Activated CD8-positive, alpha-beta memory T cell treated with anti-CD3 and anti-CD28 coated beads, Interleukin-2, amount 50 U/mL, for 24 hours (primary cell): ENCODE measurements at regions not wholly inside any gene's neighbourhood (a gene's known extent, or its start where the extent isn't known, plus 50 kb on each side); places are given as distances from the start of the nearest gene placed in this dataset.

Experiments used
- DNase-seq: peaks from one replicate; pipeline ENCODE4 v3.0.0-alpha.2; 2020; ENCODE audit errors: extremely low read depth

GRCh38 chr4:108527723-108528122 is 92.7 kb upstream of the RPL34 start:
- DNase-seq, result no peak

GRCh38 chr4:108520807-108521206 is 99.6 kb upstream of the RPL34 start:
- DNase-seq, result no peak

GRCh38 chr4:108519911-108520601 is 100.3 kb upstream of the RPL34 start:
- DNase-seq, result no peak

GRCh38 chr4:108519208-108519833 is 101.1 kb upstream of the RPL34 start:
- no peak for DNase-seq

GRCh38 chr4:108512615-108513505 is 107.5 kb upstream of the RPL34 start:
- DNase-seq, result no peak

- DNase-seq, result no peak
These were observed 108.8 kb upstream of the RPL34 start for GRCh38 chr4:108511618-108512017.

- no peak for DNase-seq
These were observed 118.0 kb upstream of the RPL34 start for GRCh38 chr4:108502356-108502755.

GRCh38 chr4:108498925-108499324 is 121.5 kb upstream of the RPL34 start:
- no peak for DNase-seq

GRCh38 chr4:108493596-108493931 is 126.8 kb upstream of the RPL34 start:
- no peak for DNase-seq

GRCh38 chr4:108492816-108493595 is 127.4 kb upstream of the RPL34 start:
- DNase-seq, result no peak

- no peak for DNase-seq
These were observed 131.5 kb upstream of the RPL34 start for GRCh38 chr4:108488865-108489264.

- DNase-seq, result no peak
These were observed 134.3 kb upstream of the RPL34 start for GRCh38 chr4:108486046-108486445.

GRCh38 chr4:108484187-108484586 is 136.2 kb upstream of the RPL34 start:
- DNase-seq, result no peak

GRCh38 chr4:108483650-108484049 is 136.7 kb upstream of the RPL34 start:
- no peak for DNase-seq

- no peak for DNase-seq
These were observed 137.3 kb upstream of the RPL34 start for GRCh38 chr4:108483079-108483478.

GRCh38 chr4:108480881-108481280 is 139.5 kb upstream of the RPL34 start:
- DNase-seq, result no peak

- no peak for DNase-seq
These were observed 142.8 kb upstream of the RPL34 start for GRCh38 chr4:108477527-108478108.

- no peak for DNase-seq
These were observed 147.1 kb upstream of the RPL34 start for GRCh38 chr4:108473163-108473720.

GRCh38 chr4:108466936-108467902 is 153.2 kb upstream of the RPL34 start:
- no peak for DNase-seq

GRCh38 chr4:108465886-108466500 is 154.4 kb upstream of the RPL34 start:
- no peak for DNase-seq
